SK-N-MC (cell line): ENCODE measurements at regions not wholly inside any gene's neighbourhood (a gene's known extent, or its start where the extent isn't known, plus 50 kb on each side); places are given as distances from the start of the nearest gene placed in this dataset.

Experiments
- EZH2 ChIP-seq: fragments of 200-600 bp; sonication (generic); IDR thresholded peaks from one replicate; pipeline ENCODE4 v1.6.1; 2017; ENCODE audit warnings: antibody characterized with exemption
- FOXP2 ChIP-seq: optimal IDR thresholded peaks from 2 replicates; pipeline ENCODE3; 2011; ENCODE audit warnings: mild to moderate bottlenecking, moderate library complexity; ENCODE audit not compliant: insufficient read depth; ENCODE audit errors: extremely low read length, control extremely low read depth
- POLR2AphosphoS5 ChIP-seq: IDR thresholded peaks from 2 replicates; pipeline ENCODE4 v1.6.1; 2012; ENCODE audit warnings: mild to moderate bottlenecking, low read depth, low read length, borderline replicate concordance

GRCh38 chr5:32955814-32956213 lies 244.7 kb downstream of the NPR3 start:
- TF ChIP-seq POLR2AphosphoS5 (no peak), EZH2 (no peak), FOXP2 (no peak)
